Left lung (tissue), 4 donors: ENCODE measurements at regions not wholly inside any gene's neighbourhood (a gene's known extent, or its start where the extent isn't known, plus 50 kb on each side); places are given as distances from the start of the nearest gene placed in this dataset.

ENCODE experiments used
- ATAC-seq: fragments of 200-7000 bp; cut with Tn5 transposase; one replicate; pipeline ENCODE4 v1.9.1; 2020; ENCODE audit warnings: moderate library complexity
- DNase-seq, 4 donors: peaks; one replicate each; pipeline ENCODE4 v3.0.0-alpha.2; 2013 to 2020
- H3K27ac ChIP-seq, 2 donors: fragments of 200-600 bp; sonication (generic) in 1 of 2; one replicate each; pipeline versions ENCODE4 v1.5.0 to v1.8.0; 2020 to 2021
- H3K27me3 ChIP-seq, 2 donors: fragments of 200-600 bp; sonication (generic) in 1 of 2; one replicate each; pipeline versions ENCODE4 v1.5.0 to v1.8.0; 2020 to 2021
- H3K36me3 ChIP-seq, 2 donors: fragments of 200-600 bp; sonication (generic) in 1 of 2; one replicate each; pipeline versions ENCODE4 v1.5.0 to v1.8.0; 2020 to 2021
- H3K4me1 ChIP-seq, 2 donors: fragments of 200-600 bp; one replicate each; pipeline ENCODE4 v1.8.0; 2021
- H3K4me3 ChIP-seq, 2 donors: fragments of 200-600 bp; sonication (generic) in 1 of 2; one replicate each; pipeline versions ENCODE4 v1.5.0 to v1.8.0; 2020 to 2021; ENCODE audit warnings: mild to moderate bottlenecking in 1 of 2
- H3K9me3 ChIP-seq, 2 donors: fragments of 200-600 bp; sonication (generic) in 1 of 2; one replicate each; pipeline versions ENCODE4 v1.5.0 to v1.8.0; 2020 to 2021
- intact Hi-C, 2 donors: fragments of 100-400 bp; cut with DNase I; formaldehyde crosslinking; loops; one replicate each; pipeline versions ENCODE4 v1.11.2 to v1.14.2; 2022
- TF ChIP-seq, protein P1 (sequence below), 2 donors: fragments of 200-600 bp; sonication (generic) in 1 of 2; IDR thresholded peaks; one replicate each; pipeline versions ENCODE4 v1.5.0 to v1.8.0; 2021; ENCODE audit warnings: antibody characterized with exemption in 2 of 2
- donor health status: DM: no; HTN: yes; CAD: no.
- donor health status: DM: no; HTN: no; CAD: no.

DNA sequence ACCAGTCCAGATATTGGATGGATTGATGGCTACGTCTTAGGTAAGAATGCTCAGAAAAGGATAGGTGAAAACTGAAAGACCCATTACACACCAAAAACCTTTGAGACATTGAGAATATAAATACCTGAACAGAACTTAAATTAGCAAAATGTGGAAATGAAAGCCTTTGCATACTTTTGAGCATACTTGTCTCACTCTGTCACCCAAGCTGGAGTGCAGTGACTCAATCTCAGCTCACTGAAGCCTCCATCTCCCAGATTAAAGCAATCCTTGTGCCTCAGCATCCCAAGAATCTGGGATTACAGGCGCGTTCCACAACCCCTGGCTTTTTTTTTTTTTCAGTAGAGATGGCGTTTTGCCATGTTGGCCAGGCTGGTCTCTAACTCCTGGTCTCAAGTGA is 695.3 kb downstream of the DACH1 start:
- Histone ChIP-seq H3K27me3 (no peaks in the 10 kb centered on the region), H3K36me3 (no peaks in the 10 kb centered on the region), H3K27ac (no peak overlapping the region), H3K4me3 (no peak overlapping the region), H3K9me3 (peaks cover 0 to 2% of the 10 kb centered on the region in 2 donors), H3K4me1 (no peaks in the 10 kb centered on the region)
- DNase-seq (no peak), ATAC-seq (no peak)
- intact Hi-C loops: no loop called here
- TF ChIP-seq, protein P1, sequence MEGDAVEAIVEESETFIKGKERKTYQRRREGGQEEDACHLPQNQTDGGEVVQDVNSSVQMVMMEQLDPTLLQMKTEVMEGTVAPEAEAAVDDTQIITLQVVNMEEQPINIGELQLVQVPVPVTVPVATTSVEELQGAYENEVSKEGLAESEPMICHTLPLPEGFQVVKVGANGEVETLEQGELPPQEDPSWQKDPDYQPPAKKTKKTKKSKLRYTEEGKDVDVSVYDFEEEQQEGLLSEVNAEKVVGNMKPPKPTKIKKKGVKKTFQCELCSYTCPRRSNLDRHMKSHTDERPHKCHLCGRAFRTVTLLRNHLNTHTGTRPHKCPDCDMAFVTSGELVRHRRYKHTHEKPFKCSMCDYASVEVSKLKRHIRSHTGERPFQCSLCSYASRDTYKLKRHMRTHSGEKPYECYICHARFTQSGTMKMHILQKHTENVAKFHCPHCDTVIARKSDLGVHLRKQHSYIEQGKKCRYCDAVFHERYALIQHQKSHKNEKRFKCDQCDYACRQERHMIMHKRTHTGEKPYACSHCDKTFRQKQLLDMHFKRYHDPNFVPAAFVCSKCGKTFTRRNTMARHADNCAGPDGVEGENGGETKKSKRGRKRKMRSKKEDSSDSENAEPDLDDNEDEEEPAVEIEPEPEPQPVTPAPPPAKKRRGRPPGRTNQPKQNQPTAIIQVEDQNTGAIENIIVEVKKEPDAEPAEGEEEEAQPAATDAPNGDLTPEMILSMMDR (IDR thresholded peaks at IDR 0.05): no peak

DNA sequence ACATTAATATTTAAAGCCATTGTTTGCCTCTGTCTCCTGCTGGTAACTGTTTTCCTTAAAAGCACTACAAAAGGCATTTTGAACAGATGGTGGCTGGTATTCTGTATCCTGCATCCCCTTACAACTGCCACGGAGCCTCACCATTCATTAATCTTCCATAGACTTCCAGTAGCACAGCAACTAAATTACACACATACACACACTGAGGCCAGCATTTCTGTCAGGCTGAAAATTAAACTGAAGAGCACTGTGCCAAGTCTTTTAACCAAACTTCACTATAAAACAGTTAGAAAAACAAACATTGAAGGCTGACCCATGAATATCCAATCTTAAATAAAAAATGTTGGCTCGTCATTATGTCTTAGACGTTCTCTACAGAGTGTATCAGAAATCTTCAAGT is 697.8 kb downstream of the DACH1 start:
- no peaks in the 10 kb centered on the region for H3K36me3 ChIP-seq
- TF ChIP-seq, protein P1 (IDR thresholded peaks at IDR 0.05): no peak
- intact Hi-C loops: no loop called here
- H3K27me3 ChIP-seq: no peaks in the 10 kb centered on the region
- no peaks in the 10 kb centered on the region for H3K4me1 ChIP-seq
- no peak overlapping the region for H3K4me3 ChIP-seq
- H3K27ac ChIP-seq: no peak overlapping the region
- DNase-seq (no peak), ATAC-seq (no peak)
- H3K9me3 ChIP-seq: peaks cover 0 to 2% of the 10 kb centered on the region in 2 donors

DNA sequence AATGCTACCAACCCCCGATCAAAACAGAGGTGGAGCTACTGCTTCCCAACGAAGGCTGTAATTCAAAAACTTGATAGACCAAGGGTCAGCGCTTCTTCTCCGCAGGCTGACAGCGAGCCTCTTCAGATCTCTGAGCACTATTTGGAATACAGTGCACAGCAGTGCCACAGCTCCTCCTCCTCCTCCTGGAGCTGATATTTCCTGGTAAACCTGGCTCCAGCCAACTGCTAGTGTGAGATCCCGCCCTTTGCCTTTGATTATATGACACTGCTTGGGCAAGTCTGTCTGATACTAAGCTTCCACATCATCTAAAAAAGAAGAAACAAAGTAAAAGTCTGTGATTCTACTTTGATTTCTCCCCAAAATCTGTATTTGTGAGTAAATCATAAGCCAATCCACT is 710.5 kb downstream of the DACH1 start:
- Histone ChIP-seq H3K27me3 (no peaks in the 10 kb centered on the region), H3K9me3 (no peaks in the 10 kb centered on the region), H3K27ac (no peak overlapping the region), H3K4me1 (no peaks in the 10 kb centered on the region), H3K4me3 (no peak overlapping the region), H3K36me3 (no peaks in the 10 kb centered on the region)
- DNase-seq (no peak), ATAC-seq (no peak)
- TF ChIP-seq, protein P1 (IDR thresholded peaks at IDR 0.05): no peak
- intact Hi-C loops: no loop called here

DNA sequence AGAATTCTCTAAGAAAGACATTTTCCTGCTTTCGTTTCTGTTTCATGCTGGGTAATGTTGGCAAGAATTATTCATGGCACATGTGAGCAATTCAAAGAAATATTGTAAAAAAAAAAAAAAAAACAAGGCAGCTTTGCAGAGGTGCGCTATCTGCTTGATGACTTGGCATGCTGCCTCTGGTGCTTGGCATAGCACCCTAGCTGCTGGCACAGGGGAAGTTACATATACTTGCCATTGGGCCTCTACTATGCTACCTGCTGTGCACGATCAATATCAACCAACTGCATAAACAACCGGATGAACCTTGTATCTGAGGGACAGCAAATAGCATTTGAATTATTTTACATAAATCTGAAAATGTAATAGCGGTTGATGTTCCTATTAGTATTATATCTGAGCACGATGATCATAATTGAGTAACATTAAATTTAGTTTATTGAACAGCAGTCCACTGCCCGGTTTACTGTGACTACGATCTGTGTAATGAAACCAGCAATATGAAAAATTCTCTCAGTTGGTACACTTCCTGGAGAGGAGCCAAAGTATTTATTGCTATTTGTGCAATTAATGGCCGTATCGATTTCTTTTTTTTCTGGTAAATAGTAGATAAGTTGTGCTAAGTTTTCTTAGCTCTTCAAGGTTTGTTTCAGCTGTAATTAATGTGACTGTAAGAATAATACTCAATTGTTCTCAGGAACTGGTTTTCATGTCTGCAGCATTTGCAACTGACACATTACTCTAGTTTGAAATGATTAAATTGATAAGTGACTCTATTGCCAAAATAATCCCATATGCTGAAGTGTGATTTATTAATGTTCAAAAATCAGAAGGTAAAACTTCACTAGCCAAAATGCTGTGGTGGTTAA is 717.3 kb downstream of the DACH1 start:
- Histone ChIP-seq H3K4me1 (no peaks in the 10 kb centered on the region), H3K4me3 (no peak overlapping the region), H3K9me3 (no peaks in the 10 kb centered on the region), H3K27me3 (no peaks in the 10 kb centered on the region), H3K27ac (no peak overlapping the region), H3K36me3 (no peaks in the 10 kb centered on the region)
- intact Hi-C loops: no loop called here
- TF ChIP-seq, protein P1 (IDR thresholded peaks at IDR 0.05): no peak
- DNase-seq (no peak), ATAC-seq (no peak)

DNA sequence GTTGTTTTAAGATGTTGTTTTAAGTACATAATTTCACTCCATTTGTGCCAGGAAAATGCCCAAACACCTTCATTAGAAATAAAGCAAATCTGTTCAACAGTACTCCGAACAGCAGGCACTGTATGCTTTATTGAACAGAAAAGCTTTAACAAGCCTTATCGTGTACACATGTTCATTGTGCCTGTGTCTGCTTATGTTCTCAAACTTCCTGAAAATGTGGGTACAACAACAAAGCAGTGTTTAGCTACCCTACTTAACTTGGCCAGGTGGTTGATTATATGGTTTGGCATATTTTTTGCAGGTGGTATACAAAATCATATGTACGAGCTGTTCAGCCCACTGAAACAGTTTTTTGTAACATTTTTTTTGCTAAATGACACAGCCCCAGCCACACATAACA is 718.0 kb downstream of the DACH1 start:
- H3K27me3 ChIP-seq: no peaks in the 10 kb centered on the region
- TF ChIP-seq, protein P1 (IDR thresholded peaks at IDR 0.05): no peak
- ATAC-seq (no peak), DNase-seq (no peak)
- intact Hi-C loops: no loop called here
- H3K4me1 ChIP-seq: no peaks in the 10 kb centered on the region
- H3K4me3 ChIP-seq: no peak overlapping the region
- H3K36me3 ChIP-seq: no peaks in the 10 kb centered on the region
- no peaks in the 10 kb centered on the region for H3K9me3 ChIP-seq
- no peak overlapping the region for H3K27ac ChIP-seq
